Fibroblast of pulmonary artery (primary cell): ENCODE measurements at regions not wholly inside any gene's neighbourhood (a gene's known extent, or its start where the extent isn't known, plus 50 kb on each side); places are given as distances from the start of the nearest gene placed in this dataset.

ENCODE experiments used
- DNase-seq: peaks from one replicate; pipeline ENCODE4 v3.0.0-alpha.2; 2010; ENCODE audit warnings: low read depth
- H3K4me3 ChIP-seq: replicated peaks from 2 replicates; pipeline ENCODE4 v1.5.1; 2011; ENCODE audit warnings: low read depth, mild to moderate bottlenecking, control low read depth, low read length, moderate library complexity
- TF ChIP-seq, protein P1 (sequence below): IDR thresholded peaks from 2 replicates; pipeline ENCODE4 v1.5.1; 2011; ENCODE audit warnings: mild to moderate bottlenecking, control low read depth, low read length, inconsistent platforms; ENCODE audit errors: missing control alignments

DNA sequence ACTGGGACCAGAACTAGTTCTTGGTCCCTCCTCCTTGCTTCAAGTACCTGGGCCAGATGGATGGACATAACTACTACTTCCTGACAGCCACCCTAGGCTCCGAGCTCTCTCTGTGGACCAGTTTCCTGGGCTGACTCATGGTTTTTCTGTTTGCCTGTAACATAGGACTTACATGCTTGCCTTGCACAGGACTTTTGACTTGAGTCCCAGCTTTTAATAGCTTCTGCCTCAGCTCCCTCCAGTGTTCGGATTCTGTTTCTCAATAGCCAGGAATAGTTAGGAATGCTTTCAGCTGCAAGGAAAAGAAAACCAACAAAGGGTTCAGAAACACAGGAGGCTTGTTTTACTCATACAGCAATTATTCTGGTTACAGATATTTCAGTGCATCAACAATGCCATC is 405.9 kb downstream of the ZNF536 start:
- no peak overlapping the region for H3K4me3 ChIP-seq
- TF ChIP-seq, protein P1, sequence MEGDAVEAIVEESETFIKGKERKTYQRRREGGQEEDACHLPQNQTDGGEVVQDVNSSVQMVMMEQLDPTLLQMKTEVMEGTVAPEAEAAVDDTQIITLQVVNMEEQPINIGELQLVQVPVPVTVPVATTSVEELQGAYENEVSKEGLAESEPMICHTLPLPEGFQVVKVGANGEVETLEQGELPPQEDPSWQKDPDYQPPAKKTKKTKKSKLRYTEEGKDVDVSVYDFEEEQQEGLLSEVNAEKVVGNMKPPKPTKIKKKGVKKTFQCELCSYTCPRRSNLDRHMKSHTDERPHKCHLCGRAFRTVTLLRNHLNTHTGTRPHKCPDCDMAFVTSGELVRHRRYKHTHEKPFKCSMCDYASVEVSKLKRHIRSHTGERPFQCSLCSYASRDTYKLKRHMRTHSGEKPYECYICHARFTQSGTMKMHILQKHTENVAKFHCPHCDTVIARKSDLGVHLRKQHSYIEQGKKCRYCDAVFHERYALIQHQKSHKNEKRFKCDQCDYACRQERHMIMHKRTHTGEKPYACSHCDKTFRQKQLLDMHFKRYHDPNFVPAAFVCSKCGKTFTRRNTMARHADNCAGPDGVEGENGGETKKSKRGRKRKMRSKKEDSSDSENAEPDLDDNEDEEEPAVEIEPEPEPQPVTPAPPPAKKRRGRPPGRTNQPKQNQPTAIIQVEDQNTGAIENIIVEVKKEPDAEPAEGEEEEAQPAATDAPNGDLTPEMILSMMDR: no peak
- no peak for DNase-seq

DNA sequence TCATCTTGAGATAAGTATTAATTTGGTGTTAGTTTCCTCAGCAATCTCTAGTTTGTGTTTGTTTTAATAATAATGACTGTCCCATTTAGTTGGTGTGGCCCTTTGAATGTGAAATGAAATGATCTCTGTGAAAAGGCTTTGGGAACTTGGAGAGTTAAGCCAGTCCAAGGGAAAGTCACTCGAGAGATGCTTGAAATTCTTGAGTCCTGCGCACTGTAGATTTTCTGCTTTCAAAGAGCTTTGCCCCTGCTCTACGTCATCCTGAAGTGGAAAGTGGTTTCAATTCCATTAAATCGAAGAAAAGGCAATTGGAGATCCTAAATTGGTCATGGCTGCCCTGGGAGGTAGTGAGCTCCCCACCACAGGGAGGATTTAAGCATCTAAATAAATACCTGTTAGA is 403.8 kb downstream of the ZNF536 start:
- no peak overlapping the region for H3K4me3 ChIP-seq
- TF ChIP-seq, protein P1: no peak
- DNase-seq: no peak

DNA sequence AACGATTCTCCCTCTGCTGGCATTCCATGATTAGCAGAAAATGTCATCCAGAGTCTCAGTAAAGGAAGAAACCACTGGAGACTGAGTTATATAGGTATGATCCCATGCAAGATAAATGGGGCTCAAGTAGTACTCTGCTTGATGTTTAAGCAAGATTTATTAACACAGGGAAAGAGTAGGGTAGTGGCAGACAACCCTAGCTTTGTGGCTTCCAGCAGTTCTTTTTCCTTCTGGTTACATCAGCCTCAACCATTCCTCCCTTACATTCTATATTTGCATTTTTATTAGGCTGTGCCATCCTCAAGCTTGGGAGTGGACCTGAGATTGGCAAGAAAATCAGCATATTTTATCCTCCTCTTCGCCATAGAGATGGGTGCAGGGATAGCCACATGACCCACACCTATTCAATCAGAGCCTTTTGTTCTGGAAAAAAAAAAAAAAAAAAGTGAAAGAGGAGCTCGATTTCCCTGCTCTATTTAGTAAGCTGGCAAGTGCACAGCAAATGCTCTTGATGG is 402.1 kb downstream of the ZNF536 start:
- H3K4me3 ChIP-seq: no peak overlapping the region
- TF ChIP-seq, protein P1: no peak
- DNase-seq: no peak

DNA sequence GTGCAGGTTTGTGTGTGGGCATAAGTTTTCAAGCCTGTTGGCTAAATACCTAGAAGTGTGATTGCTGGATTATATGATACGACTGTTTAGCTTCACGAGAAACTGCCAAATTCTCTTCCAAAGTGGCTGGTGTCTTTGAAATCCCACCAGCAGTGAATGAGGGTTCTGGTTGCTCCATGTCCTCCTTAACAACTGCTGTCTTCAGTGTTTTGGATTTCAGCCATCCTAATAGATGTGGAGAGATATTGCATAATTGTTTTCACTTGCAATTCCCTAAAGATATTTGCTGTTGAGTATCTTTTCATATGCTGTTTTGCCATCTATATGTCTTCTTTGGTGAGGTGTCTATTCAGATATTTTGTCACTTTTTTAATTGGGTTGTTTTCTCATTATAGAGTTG is 390.5 kb downstream of the ZNF536 start:
- H3K4me3 ChIP-seq: no peak overlapping the region
- no peak for DNase-seq
- TF ChIP-seq, protein P1: no peak

DNA sequence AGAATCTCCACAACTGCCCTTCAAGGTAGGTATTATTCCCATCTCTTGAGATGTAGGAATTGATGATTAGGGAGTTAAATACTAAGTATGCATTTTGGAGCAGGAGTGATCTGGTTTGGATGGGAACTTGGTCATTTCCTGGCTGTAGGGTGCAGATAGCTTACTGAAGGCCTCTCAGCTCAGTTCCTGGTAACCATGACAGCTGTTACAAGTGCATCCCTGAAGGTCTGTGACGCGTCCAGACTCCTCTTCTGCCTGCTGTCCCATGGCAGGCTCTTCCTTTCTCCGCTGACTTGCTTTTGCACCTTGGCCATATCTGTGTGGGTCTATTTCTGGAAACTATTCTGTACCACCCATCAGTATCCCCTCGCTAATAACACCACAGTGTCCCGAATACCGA is 387.8 kb downstream of the ZNF536 start:
- TF ChIP-seq, protein P1: no peak
- DNase-seq: no peak
- H3K4me3 ChIP-seq: no peak overlapping the region

DNA sequence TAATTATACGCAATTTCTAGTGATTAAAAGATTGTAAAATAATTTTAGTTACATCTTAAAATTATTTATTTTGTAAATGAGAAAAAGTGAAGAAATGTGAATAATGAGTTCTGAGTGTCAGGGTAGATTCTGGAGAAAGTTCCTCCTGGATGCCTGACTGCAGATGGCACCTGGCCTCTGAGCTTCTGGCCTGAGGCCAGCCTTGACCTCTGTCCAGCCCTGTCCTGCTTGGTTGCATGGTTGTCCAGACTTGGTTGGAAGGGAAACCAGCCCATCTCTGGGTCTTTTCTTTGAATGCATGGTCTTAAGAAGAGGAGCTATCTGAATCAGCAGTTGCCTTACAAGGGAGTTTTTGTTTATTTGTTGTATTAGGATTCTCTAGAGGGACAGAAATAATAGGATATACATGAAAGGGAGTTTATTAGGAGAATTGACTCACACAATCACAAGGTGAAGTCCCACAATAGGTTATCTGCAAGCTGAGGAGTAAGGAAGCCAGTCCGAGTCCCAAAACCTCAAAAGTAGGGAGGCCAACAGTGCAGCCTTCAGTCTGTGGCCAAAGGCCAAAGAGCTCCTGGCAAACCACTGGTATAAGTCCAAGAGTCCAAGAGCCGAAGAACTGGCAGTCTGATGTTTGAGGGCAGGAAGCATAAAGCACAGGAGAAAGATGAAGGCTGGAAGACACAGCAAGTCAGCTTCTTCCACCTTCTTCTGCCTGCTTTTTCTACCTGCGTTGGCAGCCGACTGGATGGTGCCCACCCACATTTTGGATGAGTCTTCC is 385.8 kb downstream of the ZNF536 start:
- DNase-seq: no peak
- TF ChIP-seq, protein P1: no peak
- H3K4me3 ChIP-seq: no peak overlapping the region
